NCI-H2227 treated with DMSO at 0.1 percent for 48 hours (cell line): ENCODE measurements at regions not wholly inside any gene's neighbourhood (a gene's known extent, or its start where the extent isn't known, plus 50 kb on each side); places are given as distances from the start of the nearest gene placed in this dataset.

Experiments used
- DNase-seq: peaks from one replicate; lab custom pipeline; 2025; lab: John Stamatoyannopoulos, UW

GRCh38 chr15:94677202-94677790 is 445.9 kb downstream of the MCTP2 start:
- no peak for DNase-seq

GRCh38 chr15:94682171-94682570 is 450.8 kb downstream of the MCTP2 start:
- no peak for DNase-seq

GRCh38 chr15:94683902-94684301 is 452.5 kb downstream of the MCTP2 start:
- no peak for DNase-seq

DNA sequence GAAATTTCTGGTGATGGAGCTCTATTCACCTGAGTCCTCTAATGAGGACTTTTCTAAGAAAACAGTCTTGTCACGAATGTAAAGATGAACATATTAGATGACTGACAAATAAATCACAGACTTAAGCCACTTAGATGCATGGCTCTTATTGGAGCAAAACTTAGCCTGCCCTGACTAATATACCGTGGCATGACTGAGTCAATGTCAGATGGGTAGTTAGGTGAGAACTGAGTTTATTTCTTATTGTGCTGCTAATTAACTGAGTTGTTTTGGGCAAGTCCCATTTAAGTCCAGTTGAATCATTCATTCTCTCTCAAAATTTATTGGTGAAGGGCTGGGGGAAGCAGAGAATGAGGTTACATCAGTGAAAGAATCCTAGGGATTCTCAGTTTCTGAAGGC is 459.8 kb downstream of the MCTP2 start:
- DNase-seq = no peak

GRCh38 chr15:94692710-94693109 is 461.3 kb downstream of the MCTP2 start:
- DNase-seq = no peak

DNA sequence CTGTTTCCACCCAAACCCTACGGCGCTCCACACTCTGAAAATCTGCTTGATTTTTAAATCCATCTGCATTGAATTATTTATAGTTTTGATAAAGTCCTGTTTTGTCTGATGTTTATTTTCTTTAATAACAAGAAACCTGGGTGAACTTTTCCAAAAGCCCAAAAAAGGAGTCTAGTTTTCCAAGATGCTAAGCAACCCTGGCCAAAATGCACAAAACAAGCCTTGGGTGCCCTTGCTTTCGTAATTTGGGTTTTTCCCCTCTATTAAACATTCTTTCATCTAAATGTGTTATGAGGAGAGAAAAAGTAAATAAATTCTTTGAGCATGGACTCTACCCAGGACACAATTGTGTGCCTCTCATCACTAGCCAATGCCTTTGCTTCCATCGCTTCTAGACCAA is 468.9 kb downstream of the MCTP2 start:
- no peak for DNase-seq

GRCh38 chr15:94701281-94701985 is 470.1 kb downstream of the MCTP2 start:
- no peak for DNase-seq

GRCh38 chr15:94703596-94703995 is 472.2 kb downstream of the MCTP2 start:
- DNase-seq = no peak

DNA sequence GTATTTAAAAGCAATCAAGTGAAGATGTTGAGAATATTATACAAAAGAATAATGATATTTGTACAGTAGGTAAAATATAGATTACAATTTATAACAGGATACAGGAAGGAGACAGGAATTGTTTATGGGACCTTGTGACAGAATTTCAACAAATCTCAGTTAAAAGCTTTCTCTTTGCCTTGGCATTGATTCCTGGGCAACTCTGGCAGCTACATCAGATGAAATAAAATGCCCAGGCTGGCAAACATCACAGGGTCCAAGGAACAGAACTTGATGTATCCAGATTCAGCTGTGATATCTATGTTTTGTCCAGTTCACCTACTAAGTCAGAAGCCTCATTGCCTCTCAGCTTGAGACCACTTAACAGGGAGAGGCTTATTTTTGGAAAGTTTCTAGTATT is 473.1 kb downstream of the MCTP2 start:
- no peak for DNase-seq

GRCh38 chr15:94704946-94705345 is 473.6 kb downstream of the MCTP2 start:
- no peak for DNase-seq

DNA sequence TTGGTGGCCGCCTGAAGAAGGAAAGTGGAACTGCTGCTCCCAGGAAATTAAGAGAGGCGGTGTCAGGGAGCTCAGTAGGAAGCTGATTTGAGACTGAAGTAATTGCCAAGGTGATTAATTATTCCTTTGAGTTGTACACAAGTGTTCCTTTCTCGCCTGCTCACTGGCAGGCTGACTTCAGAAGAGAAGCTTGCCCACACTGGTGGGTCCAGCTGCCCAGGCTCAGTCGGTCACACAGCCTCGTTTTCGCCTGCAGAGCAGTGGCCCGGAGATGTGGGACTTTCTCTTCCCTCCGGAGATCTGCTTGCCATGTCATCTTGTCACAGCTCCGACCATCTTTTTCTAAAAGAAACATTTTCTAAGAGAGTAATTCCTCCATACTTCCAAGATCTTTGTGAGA is 478.0 kb downstream of the MCTP2 start:
- no peak for DNase-seq

GRCh38 chr15:94722024-94722636 is 490.8 kb downstream of the MCTP2 start:
- no peak for DNase-seq

GRCh38 chr15:94723801-94724200 is 492.4 kb downstream of the MCTP2 start:
- DNase-seq = peak; percentile 43

GRCh38 chr15:94731286-94731685 is 499.9 kb downstream of the MCTP2 start:
- no peak for DNase-seq

- DNase-seq = no peak
Measured at GRCh38 chr15:94734460-94734859, 503.1 kb downstream of the MCTP2 start.

GRCh38 chr15:94736236-94736635 is 504.9 kb downstream of the MCTP2 start:
- peak; percentile 9 for DNase-seq

DNA sequence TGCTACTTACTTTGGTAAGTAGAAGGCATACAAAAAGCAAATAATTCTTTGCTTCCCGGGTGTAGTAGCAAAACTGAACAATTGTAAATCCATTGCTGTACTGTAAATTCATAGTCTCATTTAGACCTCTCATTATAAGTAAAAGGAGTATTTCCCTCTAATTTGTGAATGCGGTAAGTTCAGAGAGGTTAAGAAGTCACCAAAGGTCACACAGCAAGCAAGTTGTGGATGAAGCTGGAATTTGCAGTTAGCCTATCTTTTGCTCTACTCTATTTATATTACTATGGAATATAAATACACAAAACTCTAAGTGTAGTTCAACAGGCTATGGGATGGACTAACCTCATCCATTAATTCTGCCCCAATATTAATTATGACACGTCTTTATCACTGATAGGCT is 508.3 kb downstream of the MCTP2 start:
- DNase-seq = no peak

DNA sequence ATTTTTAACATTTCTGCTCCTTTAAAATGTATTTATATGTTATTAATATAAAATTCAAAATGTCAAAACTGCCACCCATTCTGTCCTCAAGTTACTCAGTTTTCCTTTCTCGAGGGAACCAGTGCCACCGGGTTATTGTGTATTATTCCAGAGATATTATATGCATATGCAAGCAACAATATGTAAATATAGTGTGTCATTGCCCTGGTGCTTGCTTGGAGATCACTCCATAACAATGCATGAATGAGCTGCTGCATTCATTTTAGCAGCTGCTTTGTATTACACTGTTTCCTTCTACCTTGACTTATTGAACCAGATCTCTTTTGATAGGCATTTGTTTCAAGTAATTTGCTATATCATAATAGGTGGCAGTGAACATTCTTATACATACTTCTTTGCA is 509.1 kb downstream of the MCTP2 start:
- no peak for DNase-seq

DNA sequence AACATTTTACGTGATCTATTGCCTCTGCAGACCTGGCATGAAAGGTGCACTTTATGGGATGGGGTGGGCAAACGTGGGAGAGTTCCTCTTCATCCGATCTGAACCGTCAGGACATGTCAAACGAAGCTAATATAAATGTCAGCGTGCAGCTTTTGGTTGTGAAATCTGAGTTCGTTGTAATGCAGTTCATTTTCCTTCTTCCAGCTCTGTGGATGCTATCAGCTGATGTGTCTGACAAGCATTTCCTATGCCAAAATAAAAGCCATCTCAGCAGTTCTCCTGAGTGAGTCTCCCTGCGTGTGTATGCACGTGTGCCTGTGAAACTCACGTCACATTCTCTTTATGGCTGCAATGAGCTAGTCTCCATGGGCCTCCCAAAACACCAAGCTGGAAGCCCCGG is 512.3 kb downstream of the MCTP2 start:
- no peak for DNase-seq

DNA sequence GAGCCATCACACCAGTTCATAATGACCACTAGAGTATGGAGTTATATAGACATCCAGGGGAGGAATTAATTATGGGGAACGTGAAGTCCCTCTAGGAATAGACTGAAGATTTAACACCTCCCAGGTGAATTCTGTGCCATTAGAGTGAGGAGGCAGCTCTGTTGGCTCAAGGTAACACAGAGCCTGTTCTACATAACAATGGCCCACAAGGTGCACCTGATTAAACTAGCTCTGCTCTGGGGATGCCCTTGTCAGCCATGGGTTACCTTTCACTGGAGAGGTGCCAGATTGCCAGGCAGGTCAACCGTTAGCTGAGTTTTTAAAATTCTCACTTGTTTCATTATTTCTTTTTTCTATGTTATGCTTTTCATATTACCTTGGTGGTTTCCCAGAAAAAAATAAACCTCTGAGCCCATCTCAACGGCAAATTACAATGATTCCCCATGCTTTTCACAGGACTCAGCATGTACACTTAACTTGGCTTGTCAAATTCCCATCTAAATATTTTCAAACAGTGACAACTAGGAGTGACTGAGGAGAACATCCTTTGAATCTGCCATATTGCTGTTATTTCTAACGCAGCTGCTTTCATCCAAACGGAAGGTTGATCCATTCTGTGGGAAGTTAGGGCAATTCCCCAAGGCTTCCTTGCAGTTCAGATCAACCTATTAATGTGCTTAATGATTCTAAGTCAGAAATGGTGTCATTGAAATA is 512.9 kb downstream of the MCTP2 start:
- DNase-seq = no peak

DNA sequence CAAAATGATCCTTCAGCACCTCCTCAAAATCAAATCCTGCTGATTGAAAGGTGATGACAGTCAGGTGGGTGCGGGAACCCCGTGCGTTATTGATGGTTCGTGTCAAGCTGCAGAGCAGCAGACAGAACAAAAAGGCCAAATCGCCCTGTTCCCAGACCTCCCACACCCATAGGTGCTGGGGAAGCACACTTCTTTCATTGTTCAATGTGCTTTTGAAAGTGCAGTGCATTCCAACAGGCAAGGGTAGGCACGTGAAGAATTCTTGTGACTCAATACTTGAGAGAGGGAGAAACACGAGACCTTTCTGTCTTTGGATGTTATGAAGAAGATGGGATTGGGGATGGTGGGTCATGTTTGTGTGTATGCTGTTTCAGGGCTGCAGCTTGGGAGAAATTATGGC is 514.0 kb downstream of the MCTP2 start:
- no peak for DNase-seq

DNA sequence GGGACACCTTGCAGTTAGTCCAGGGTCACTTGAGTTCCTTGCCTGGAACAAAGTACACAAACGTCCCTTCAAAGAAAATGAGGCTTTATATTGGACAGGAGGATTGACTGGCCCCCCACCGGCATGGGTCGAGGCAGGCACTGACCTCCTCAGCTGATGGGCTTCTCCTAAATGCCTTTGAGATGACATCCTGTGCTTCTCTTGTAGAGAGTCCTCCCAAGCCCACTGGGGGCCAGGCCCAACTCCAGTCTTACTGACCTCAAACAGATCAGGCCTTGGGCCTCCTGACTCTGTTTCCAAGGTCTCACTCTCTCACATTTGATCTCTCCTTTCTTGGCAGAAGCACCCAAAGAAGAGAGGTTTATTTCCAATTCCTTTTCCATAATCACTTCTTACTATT is 516.1 kb downstream of the MCTP2 start:
- no peak for DNase-seq
